ENCODE measurements at regions not wholly inside any gene's neighbourhood (a gene's known extent, or its start where the extent isn't known, plus 50 kb on each side); places are given as distances from the start of the nearest gene placed in this dataset.

- TF ChIP-seq CTCF (conservative IDR thresholded peaks at IDR 0.05; ENCODE audit: low read depth, low read length) (no peak), EZH2 (IDR thresholded peaks at IDR 0.05; ENCODE audit: low read length, unreplicated experiment) (no peak)
Measured at GRCh38 chr5:96569770-96570169, 92.4 kb upstream of the CAST start.
